H1 (cell line): ENCODE measurements at regions not wholly inside any gene's neighbourhood (a gene's known extent, or its start where the extent isn't known, plus 50 kb on each side); places are given as distances from the start of the nearest gene placed in this dataset.
"Not testable (repeated sequence)": the region's sequence is repeated elsewhere in the genome, so short reads cannot be mapped to it uniquely, and the experiment has no call there.

ENCODE experiments used
- CTCF ChIA-PET: fragments of 300-600 bp; sonication (Branson Sonifier 250); formaldehyde crosslinking; loops from one replicate; lab custom pipeline; 2021; ENCODE audit not compliant: partially characterized antibody; lab: Charles Lee
- POLR2A ChIA-PET: fragments of 300-600 bp; sonication (Branson Sonifier 250); formaldehyde crosslinking; loops from one replicate; lab custom pipeline; 2021; ENCODE audit warnings: inconsistent platforms; ENCODE audit not compliant: partially characterized antibody; lab: Charles Lee
- DNase-seq, 2 experiments: peaks; one replicate each; pipeline versions ENCODE4 v3.0.0 to v3.0.0-alpha.2; 2010 to 2022; ENCODE audit warnings: low spot score in 2 of 2, low read depth in 1 of 2, mixed read lengths in 1 of 2
- FAIRE-seq: peaks from 2 replicates; lab custom pipeline; 2011; peaks lifted over from hg19 to GRCh38; lab: Jason Lieb, UNC
- H2AFZ ChIP-seq: 2 replicates; pipeline ENCODE4 v1.8.1; 2012; ENCODE audit warnings: low read length, inconsistent platforms
- H2AK5ac ChIP-seq: 2 replicates; pipeline ENCODE4 v1.6.1; 2013; ENCODE audit warnings: low read depth, low read length
- H2BK120ac ChIP-seq: replicated peaks from 2 replicates; pipeline ENCODE3; 2013; ENCODE audit warnings: low read depth, low read length, inconsistent platforms
- H2BK12ac ChIP-seq: 2 replicates; pipeline ENCODE4 v1.6.1; 2013; ENCODE audit warnings: low read depth, low read length
- H2BK15ac ChIP-seq: 2 replicates; pipeline ENCODE4 v1.6.1; 2013; ENCODE audit warnings: low read length
- H2BK20ac ChIP-seq: 2 replicates; pipeline ENCODE4 v1.6.1; 2013; ENCODE audit warnings: low read length
- H2BK5ac ChIP-seq: 2 replicates; pipeline ENCODE4 v1.6.1; 2013; ENCODE audit warnings: low read depth, low read length
- H3K14ac ChIP-seq: 2 replicates; pipeline ENCODE4 v1.6.1; 2013; ENCODE audit warnings: inconsistent platforms; ENCODE audit not compliant: insufficient read length
- H3K18ac ChIP-seq: 2 replicates; pipeline ENCODE4 v1.6.1; 2013; ENCODE audit warnings: low read length; ENCODE audit errors: extremely low read depth
- H3K23ac ChIP-seq: 2 replicates; pipeline ENCODE4 v1.6.1; 2013; ENCODE audit warnings: inconsistent platforms; ENCODE audit not compliant: insufficient read length
- H3K23me2 ChIP-seq: 2 replicates; pipeline ENCODE4 v1.6.1; 2013; ENCODE audit warnings: low read depth, low read length
- H3K27ac ChIP-seq: 2 replicates; pipeline ENCODE4 v1.6.1; 2011; ENCODE audit warnings: low read depth, low read length, inconsistent platforms
- H3K27me3 ChIP-seq, 4 experiments: replicated peaks in 1 of 4; 1 replicate in 1 of 4; 2 replicates in 3 of 4; pipeline versions ENCODE4 v1.6.1 to v1.8.1; 2011 to 2013; ENCODE audit warnings: low read length in 3 of 4, mild to moderate bottlenecking in 3 of 4, inconsistent platforms in 2 of 4, mixed read lengths in 2 of 4, moderate library complexity in 1 of 4; ENCODE audit not compliant: control insufficient read depth in 3 of 4, insufficient read depth in 3 of 4; ENCODE audit errors: extremely low read depth in 1 of 4
- H3K36me3 ChIP-seq, 4 experiments: 2 replicates each; pipeline versions ENCODE4 v1.6.1 to v1.8.1; 2011 to 2013; ENCODE audit warnings: mild to moderate bottlenecking in 4 of 4, low read length in 3 of 4, moderate library complexity in 2 of 4, control low read depth in 1 of 4, inconsistent platforms in 1 of 4; ENCODE audit not compliant: insufficient read depth in 4 of 4, control insufficient read depth in 2 of 4
- H3K4ac ChIP-seq: replicated peaks from 2 replicates; pipeline ENCODE3; 2013; ENCODE audit warnings: low read length, low read depth, mixed read lengths, inconsistent platforms; ENCODE audit not compliant: insufficient read length
- H3K4me1 ChIP-seq, 4 experiments: replicated peaks in 1 of 4; 1 replicate in 1 of 4; 2 replicates in 3 of 4; pipeline versions ENCODE4 v1.6.1 to v1.8.1; 2011 to 2013; ENCODE audit warnings: low read length in 3 of 4, inconsistent platforms in 2 of 4, mixed read lengths in 1 of 4; ENCODE audit not compliant: insufficient read depth in 4 of 4, control insufficient read depth in 3 of 4
- H3K4me2 ChIP-seq, 2 experiments: 2 replicates each; pipeline versions ENCODE4 v1.6.1 to v1.8.1; 2011 to 2013; ENCODE audit warnings: low read depth in 2 of 2, low read length in 2 of 2, control low read depth in 1 of 2, inconsistent platforms in 1 of 2, mild to moderate bottlenecking in 1 of 2; ENCODE audit not compliant: insufficient read depth in 1 of 2
- H3K4me3 ChIP-seq, 4 experiments: fragments of 200-600, 300-600 bp in 1 of 4; sonication (generic), shearing (Covaris generic), sonication (Bioruptor Twin) in 1 of 4; 2 replicates each; pipeline versions ENCODE4 v1.5.1 to v1.8.1; 2011 to 2016; ENCODE audit warnings: low read length in 4 of 4, low read depth in 3 of 4, control low read depth in 2 of 4, inconsistent platforms in 2 of 4, mild to moderate bottlenecking in 2 of 4, mixed read lengths in 1 of 4, moderate library complexity in 1 of 4; ENCODE audit not compliant: insufficient read depth in 2 of 4; ENCODE audit errors: extremely low read depth in 1 of 4
- H3K56ac ChIP-seq: replicated peaks from 2 replicates; pipeline ENCODE3; 2013; ENCODE audit warnings: low read depth, mild to moderate bottlenecking, mixed read lengths, low read length, inconsistent platforms; ENCODE audit not compliant: insufficient read length
- H3K79me1 ChIP-seq: 2 replicates; pipeline ENCODE4 v1.6.1; 2013; ENCODE audit warnings: low read depth, low read length, control low read depth
- H3K79me2 ChIP-seq, 2 experiments: 2 replicates each; pipeline versions ENCODE4 v1.6.1 to v1.8.1; 2012 to 2013; ENCODE audit warnings: low read length in 2 of 2, mild to moderate bottlenecking in 2 of 2, inconsistent platforms in 1 of 2; ENCODE audit not compliant: insufficient read depth in 2 of 2, control insufficient read depth in 1 of 2
- H3K9ac ChIP-seq, 4 experiments: replicated peaks in 1 of 4; 1 replicate in 1 of 4; 2 replicates in 3 of 4; pipeline versions ENCODE4 v1.6.1 to v1.8.1; 2011 to 2013; ENCODE audit warnings: low read depth in 3 of 4, low read length in 3 of 4, control low read depth in 2 of 4, mild to moderate bottlenecking in 2 of 4, moderate library complexity in 2 of 4, inconsistent platforms in 1 of 4; ENCODE audit errors: extremely low read depth in 1 of 4
- H3K9me3 ChIP-seq, 2 experiments: 2 replicates each; pipeline versions ENCODE4 v1.6.1 to v1.8.1; 2012 to 2013; ENCODE audit warnings: mild to moderate bottlenecking in 2 of 2, moderate library complexity in 2 of 2, control low read depth in 1 of 2, inconsistent platforms in 1 of 2, low read depth in 1 of 2, low read length in 1 of 2, mixed read lengths in 1 of 2; ENCODE audit not compliant: insufficient read depth in 2 of 2
- H4K20me1 ChIP-seq, 2 experiments: replicated peaks in 1 of 2; 2 replicates each; pipeline versions ENCODE3 to v1.8.1; 2011 to 2013; ENCODE audit warnings: inconsistent platforms in 2 of 2, low read length in 2 of 2, mild to moderate bottlenecking in 1 of 2; ENCODE audit not compliant: insufficient read depth in 2 of 2, control insufficient read depth in 1 of 2
- H4K5ac ChIP-seq: 2 replicates; pipeline ENCODE4 v1.6.1; 2013; ENCODE audit warnings: low read length, low read depth, mixed read lengths, inconsistent platforms; ENCODE audit not compliant: insufficient read length
- H4K8ac ChIP-seq: 2 replicates; pipeline ENCODE4 v1.8.0; 2013; ENCODE audit warnings: mild to moderate bottlenecking, moderate library complexity, low read length, inconsistent platforms; ENCODE audit not compliant: insufficient read depth; ENCODE audit errors: extremely low read depth
- H4K91ac ChIP-seq: replicated peaks from 2 replicates; pipeline ENCODE3; 2013; ENCODE audit warnings: low read length, mixed read lengths, inconsistent platforms; ENCODE audit not compliant: insufficient read length
- WGBS, 2 experiments: shearing (Covaris generic) in 1 of 2; methylation state at CpG; one replicate each; pipeline versions ENCODE4 v1.1.6 to v1.1.7; 2013 to 2015; ENCODE audit warnings: low lambda C conversion rate in 2 of 2, mixed read lengths in 2 of 2, inconsistent platforms in 1 of 2, low coverage in 1 of 2, missing lambda C conversion rate in 1 of 2; ENCODE audit not compliant: insufficient replicate concordance in 2 of 2, insufficient coverage in 1 of 2, insufficient read length in 1 of 2; ENCODE audit errors: extremely low coverage in 1 of 2, missing lambda C conversion rate in 1 of 2; 5-methylcytosine and 5-hydroxymethylcytosine counted together

- H2BK20ac ChIP-seq, H2BK12ac ChIP-seq, DNase-seq, CTCF ChIA-PET, POLR2A ChIA-PET, H3K36me3 ChIP-seq, H2BK120ac ChIP-seq, H3K9me3 ChIP-seq, H3K27me3 ChIP-seq, H3K79me2 ChIP-seq, H3K4me3 ChIP-seq, H2AK5ac ChIP-seq, H2BK15ac ChIP-seq, H4K20me1 ChIP-seq, H3K4me1 ChIP-seq, H3K4ac ChIP-seq, H3K18ac ChIP-seq, H3K14ac ChIP-seq, H3K79me1 ChIP-seq, H3K56ac ChIP-seq, H4K91ac ChIP-seq, H4K5ac ChIP-seq, H4K8ac ChIP-seq, H2AFZ ChIP-seq, H3K9ac ChIP-seq, H3K23me2 ChIP-seq, H3K27ac ChIP-seq, H2BK5ac ChIP-seq, H3K23ac ChIP-seq, H3K4me2 ChIP-seq, FAIRE-seq: not testable (repeated sequence)
Observed at GRCh38 chr2:110313032-110313431, 100.7 kb upstream of the MTLN start.

GRCh38 chr2:110311713-110312444 is 99.5 kb upstream of the MTLN start:
- not testable (repeated sequence) for FAIRE-seq, H3K4me2 ChIP-seq

More at GRCh38 chr2:110311713-110312444, 99.5 kb upstream of the MTLN start:
- H2BK120ac ChIP-seq, H3K23me2 ChIP-seq, H3K14ac ChIP-seq, H4K20me1 ChIP-seq, H3K4me1 ChIP-seq, H3K27ac ChIP-seq, CTCF ChIA-PET, H3K4me3 ChIP-seq, H3K23ac ChIP-seq, H3K56ac ChIP-seq, H3K9me3 ChIP-seq, H4K91ac ChIP-seq, POLR2A ChIA-PET, H4K8ac ChIP-seq, H3K27me3 ChIP-seq, H4K5ac ChIP-seq, H2AFZ ChIP-seq, H3K18ac ChIP-seq, H2AK5ac ChIP-seq, H3K36me3 ChIP-seq, H2BK15ac ChIP-seq, H2BK20ac ChIP-seq, H3K9ac ChIP-seq, H2BK12ac ChIP-seq, H2BK5ac ChIP-seq, H3K4ac ChIP-seq, H3K79me2 ChIP-seq, DNase-seq, H3K79me1 ChIP-seq: not testable (repeated sequence)
- WGBS, 2 experiments = 100% methylated on average over 3 of the region's 10 CpGs; no CpG with 5 or more reads in 1 of the 2 experiments
